BLaER1 treated with 17β-estradiol and CSF1 and Interleukin-3, amounts not matched to agents 10 nM and 100 nM (cell line): ENCODE measurements at regions not wholly inside any gene's neighbourhood (a gene's known extent, or its start where the extent isn't known, plus 50 kb on each side); places are given as distances from the start of the nearest gene placed in this dataset.

Source experiments
- H3K27ac ChIP-seq, 11 experiments: shearing (Covaris generic); formaldehyde crosslinking; 2 replicates each; pipeline ENCODE4 v1.8.1; 2022
- H3K27me3 ChIP-seq, 11 experiments: shearing (Covaris generic); formaldehyde crosslinking; 2 replicates each; pipeline ENCODE4 v1.8.1; 2022
- H3K36me3 ChIP-seq, 11 experiments: shearing (Covaris generic); formaldehyde crosslinking; 2 replicates each; pipeline ENCODE4 v1.8.1; 2022
- H3K4me1 ChIP-seq, 10 experiments: shearing (Covaris generic); formaldehyde crosslinking; 2 replicates each; pipeline ENCODE4 v1.8.1; 2022
- H3K4me2 ChIP-seq, 11 experiments: shearing (Covaris generic); formaldehyde crosslinking; 2 replicates each; pipeline ENCODE4 v1.8.1; 2022
- H3K4me3 ChIP-seq, 10 experiments: shearing (Covaris generic); formaldehyde crosslinking; 2 replicates each; pipeline ENCODE4 v1.8.1; 2022
- H3K9ac ChIP-seq, 11 experiments: shearing (Covaris generic); formaldehyde crosslinking; 2 replicates each; pipeline ENCODE4 v1.8.1; 2022
- H3K9me3 ChIP-seq, 11 experiments: shearing (Covaris generic); formaldehyde crosslinking; replicated peaks in 1 of 11; 2 replicates each; pipeline ENCODE4 v1.8.1; 2022
- H4K20me1 ChIP-seq, 11 experiments: shearing (Covaris generic); formaldehyde crosslinking; 2 replicates each; pipeline ENCODE4 v1.8.1; 2022
- Cebpa-rat ChIP-seq, 11 experiments: shearing (Covaris generic); IDR thresholded peaks; 2 replicates each; pipeline ENCODE4 v1.8.1; 2022

DNA sequence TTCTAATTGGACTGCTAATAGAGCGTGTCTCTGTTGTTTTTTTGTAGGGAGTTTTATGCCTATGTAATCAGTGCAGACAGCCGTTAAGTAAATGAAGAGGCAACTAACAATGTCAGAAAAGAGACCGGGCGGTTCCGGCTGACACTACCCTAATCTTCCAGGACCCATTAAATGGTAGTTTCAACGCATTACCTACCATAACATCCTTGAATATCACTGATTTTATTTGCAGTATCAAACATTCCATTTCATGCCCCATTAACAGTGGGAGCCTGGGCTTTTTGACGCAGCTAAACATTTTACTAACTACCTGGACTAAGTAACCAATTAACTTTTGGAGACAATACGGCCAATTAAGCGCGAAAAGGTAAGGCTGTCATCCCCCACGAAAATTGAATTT is 832.9 kb upstream of the NR2F2 start:
- Histone ChIP-seq H3K27me3 (no peaks in the 10 kb centered on the region), H4K20me1 (no peaks in the 10 kb centered on the region), H3K27ac (no peak overlapping the region), H3K9ac (no peak overlapping the region), H3K4me1 (no peaks in the 10 kb centered on the region), H3K9me3 (no peaks in the 10 kb centered on the region), H3K4me2 (no peak overlapping the region), H3K4me3 (no peak overlapping the region), H3K36me3 (no peaks in the 10 kb centered on the region)
- no peak for TF ChIP-seq Cebpa-rat (IDR thresholded peaks at IDR 0.05)

DNA sequence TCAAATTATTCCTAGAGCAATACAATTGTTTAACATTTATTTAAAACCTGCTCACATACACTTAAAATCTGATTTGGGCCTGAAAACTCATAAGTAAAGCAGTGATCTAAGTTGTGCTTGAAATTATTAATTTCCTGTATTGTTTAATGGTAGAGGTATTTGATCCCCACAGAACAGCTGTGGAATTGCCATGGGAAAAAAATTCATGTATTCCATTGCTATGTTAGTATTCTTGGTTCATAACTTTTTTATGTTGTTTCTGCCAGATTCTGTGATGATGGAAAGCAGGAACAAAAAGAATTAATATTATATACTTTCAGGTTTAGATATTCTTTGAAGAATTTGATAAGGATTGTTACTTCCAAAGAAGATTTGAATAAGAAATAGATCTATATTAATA is 831.5 kb upstream of the NR2F2 start:
- TF ChIP-seq Cebpa-rat (IDR thresholded peaks at IDR 0.05): no peak
- Histone ChIP-seq H3K4me1 (no peaks in the 10 kb centered on the region), H3K4me3 (no peak overlapping the region), H3K36me3 (no peaks in the 10 kb centered on the region), H3K27ac (no peak overlapping the region), H3K9me3 (no peaks in the 10 kb centered on the region), H3K4me2 (no peak overlapping the region), H3K27me3 (no peaks in the 10 kb centered on the region), H4K20me1 (no peaks in the 10 kb centered on the region), H3K9ac (no peak overlapping the region)

DNA sequence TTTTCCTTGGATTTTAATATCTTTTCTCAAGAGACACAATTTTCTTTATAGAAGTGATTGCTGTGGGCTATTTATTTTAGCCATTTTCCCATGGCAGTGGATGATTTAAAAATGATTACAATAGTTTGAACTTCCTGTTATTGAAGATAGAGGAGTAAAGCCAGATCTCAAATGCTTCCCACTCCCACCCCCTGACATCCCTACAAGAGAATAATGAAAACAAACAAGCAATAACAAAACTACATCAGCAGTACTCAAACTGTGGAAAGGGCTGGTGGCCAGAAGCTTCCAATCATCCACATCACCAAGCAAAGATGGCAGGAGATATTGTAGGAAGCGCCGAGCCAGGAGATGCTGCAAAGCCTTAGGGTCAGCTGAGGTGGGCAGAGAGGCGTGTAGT is 831.1 kb upstream of the NR2F2 start:
- H3K9me3 ChIP-seq: no peaks in the 10 kb centered on the region
- H3K27me3 ChIP-seq: no peaks in the 10 kb centered on the region
- H3K36me3 ChIP-seq: no peaks in the 10 kb centered on the region
- no peaks in the 10 kb centered on the region for H4K20me1 ChIP-seq
- H3K9ac ChIP-seq: no peak overlapping the region
- no peak overlapping the region for H3K27ac ChIP-seq
- TF ChIP-seq Cebpa-rat (IDR thresholded peaks at IDR 0.05): no peak
- no peaks in the 10 kb centered on the region for H3K4me1 ChIP-seq
- no peak overlapping the region for H3K4me2 ChIP-seq
- H3K4me3 ChIP-seq: no peak overlapping the region

DNA sequence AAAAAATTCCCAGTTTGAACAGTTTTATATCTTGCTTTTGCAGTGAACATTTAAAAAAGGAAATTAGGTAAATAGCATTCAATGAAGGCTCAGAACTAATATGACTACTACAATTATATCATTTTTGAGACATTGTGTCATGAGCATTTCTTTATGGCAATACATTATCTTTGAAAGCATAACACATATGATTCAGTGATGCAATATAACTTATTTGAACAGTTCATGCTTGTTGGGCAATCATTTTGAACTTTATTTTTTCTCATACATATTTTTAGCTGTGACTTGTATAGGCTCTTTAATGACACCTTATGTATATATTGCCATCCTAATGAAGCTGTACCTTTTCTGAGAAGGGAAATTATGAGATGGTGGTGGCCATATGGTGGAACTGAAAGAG is 828.6 kb upstream of the NR2F2 start:
- no peak for TF ChIP-seq Cebpa-rat (IDR thresholded peaks at IDR 0.05)
- Histone ChIP-seq H3K9me3 (no peaks in the 10 kb centered on the region), H3K27me3 (no peaks in the 10 kb centered on the region), H3K4me2 (no peak overlapping the region), H3K27ac (no peak overlapping the region), H3K4me3 (no peak overlapping the region), H3K4me1 (no peaks in the 10 kb centered on the region), H4K20me1 (no peaks in the 10 kb centered on the region), H3K9ac (no peak overlapping the region), H3K36me3 (no peaks in the 10 kb centered on the region)

DNA sequence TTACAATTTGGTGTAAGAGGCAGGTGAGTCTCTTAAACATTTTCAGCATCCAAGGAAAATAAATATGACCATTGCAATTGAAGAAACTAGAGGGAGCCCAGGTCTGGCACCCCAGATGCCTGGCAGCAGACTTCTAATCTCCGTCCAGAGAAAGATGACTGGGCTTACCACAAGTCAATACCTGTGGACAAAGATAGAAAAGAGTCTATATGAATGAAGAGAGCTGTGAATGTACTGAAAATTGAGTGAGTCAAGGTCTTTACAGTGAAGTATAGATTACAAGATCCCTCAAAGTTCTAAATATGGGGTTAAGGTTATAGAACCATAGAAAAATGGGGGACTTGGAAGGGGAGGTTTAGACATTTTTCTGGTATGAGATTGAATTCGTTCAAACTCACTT is 827.4 kb upstream of the NR2F2 start:
- no peaks in the 10 kb centered on the region for H3K27me3 ChIP-seq
- no peak for TF ChIP-seq Cebpa-rat (IDR thresholded peaks at IDR 0.05)

DNA sequence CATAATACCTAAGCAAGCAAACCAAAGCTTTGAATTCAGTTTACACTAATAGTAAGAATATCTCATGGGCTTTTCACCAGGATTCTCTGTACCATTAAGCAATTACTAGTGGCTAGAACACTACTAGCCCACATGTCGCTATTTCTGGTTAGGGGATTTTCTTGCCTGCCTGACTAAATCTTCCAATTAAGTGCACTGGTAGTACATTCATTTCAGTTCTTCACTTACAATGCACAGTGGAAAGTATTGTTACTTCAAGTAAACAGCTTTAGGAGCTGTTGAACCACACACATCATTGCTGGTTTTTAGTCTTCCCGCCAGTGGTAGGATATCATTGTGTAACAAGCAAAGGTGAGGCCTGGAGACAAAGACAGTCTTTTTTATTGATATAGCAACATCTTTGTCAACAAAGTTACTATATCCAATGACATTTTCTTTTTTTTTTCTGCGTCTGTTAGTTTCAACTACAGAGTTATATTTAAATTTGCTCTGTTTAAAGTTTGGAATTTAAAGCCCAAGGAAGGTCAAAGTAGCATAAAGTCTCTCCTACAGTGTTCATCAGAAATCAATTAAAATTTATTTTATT is 826.8 kb upstream of the NR2F2 start:
- no peak overlapping the region for H3K9ac ChIP-seq
- no peak overlapping the region for H3K4me2 ChIP-seq
- H3K9me3 ChIP-seq: no peaks in the 10 kb centered on the region
- H3K4me3 ChIP-seq: no peak overlapping the region
- H4K20me1 ChIP-seq: no peaks in the 10 kb centered on the region
- TF ChIP-seq Cebpa-rat (IDR thresholded peaks at IDR 0.05): no peak
- H3K27ac ChIP-seq: no peak overlapping the region
- H3K36me3 ChIP-seq: no peaks in the 10 kb centered on the region
- H3K27me3 ChIP-seq: no peaks in the 10 kb centered on the region
- H3K4me1 ChIP-seq: no peaks in the 10 kb centered on the region

More for the DNA sequence above, 827.4 kb upstream of the NR2F2 start:
- H3K4me3 ChIP-seq: no peak overlapping the region
- no peaks in the 10 kb centered on the region for H3K9me3 ChIP-seq
- no peaks in the 10 kb centered on the region for H3K4me1 ChIP-seq
- H3K27ac ChIP-seq: no peak overlapping the region
- H3K4me2 ChIP-seq: no peak overlapping the region
- H3K9ac ChIP-seq: no peak overlapping the region
- no peaks in the 10 kb centered on the region for H3K36me3 ChIP-seq
- H4K20me1 ChIP-seq: no peaks in the 10 kb centered on the region

DNA sequence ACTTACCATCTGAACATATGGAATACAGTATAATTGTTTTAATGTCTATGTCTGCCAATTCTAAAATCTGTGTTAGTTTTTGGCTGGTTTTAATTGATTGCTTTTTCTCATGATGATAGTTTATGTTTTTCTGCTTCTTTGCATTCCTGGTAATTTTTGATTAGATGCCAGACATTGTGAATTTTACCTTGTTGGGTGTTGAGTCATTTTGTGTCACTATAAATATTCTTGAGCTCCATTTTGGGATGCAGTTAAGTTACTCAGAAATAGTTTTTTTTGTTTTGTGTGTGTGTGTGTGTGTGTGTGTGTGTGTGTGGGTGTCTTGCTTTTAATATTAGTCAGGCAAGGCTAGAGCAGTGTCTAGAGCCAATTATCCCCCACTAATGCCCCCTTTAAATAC is 818.8 kb upstream of the NR2F2 start:
- Histone ChIP-seq H3K4me1 (no peaks in the 10 kb centered on the region), H4K20me1 (no peaks in the 10 kb centered on the region), H3K4me2 (no peak overlapping the region), H3K36me3 (no peaks in the 10 kb centered on the region), H3K27me3 (no peaks in the 10 kb centered on the region), H3K27ac (no peak overlapping the region), H3K4me3 (no peak overlapping the region), H3K9me3 (peaks cover 0 to 6% (median 0%) of the 10 kb centered on the region in 11 experiments; a peak in 1 of 22 replicates), H3K9ac (no peak overlapping the region)
- TF ChIP-seq Cebpa-rat (IDR thresholded peaks at IDR 0.05): no peak

DNA sequence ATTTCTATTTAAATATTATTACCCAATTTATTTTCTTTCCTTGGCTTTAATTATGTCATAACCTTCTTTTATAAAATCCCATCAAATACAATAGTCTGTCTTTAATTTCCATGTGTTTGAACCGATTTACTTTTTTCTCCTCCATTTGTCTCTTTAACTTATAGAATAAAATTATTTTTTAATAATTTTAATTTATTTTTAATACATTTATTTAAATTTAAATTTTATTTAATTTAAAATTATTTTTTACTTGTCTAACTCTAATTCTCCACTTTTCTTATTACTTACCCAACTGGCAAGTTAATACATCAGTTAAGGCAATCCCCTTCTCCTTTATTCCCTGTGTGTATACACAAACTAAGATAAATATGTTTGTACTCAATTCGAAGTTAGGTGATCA is 817.6 kb upstream of the NR2F2 start:
- no peak for TF ChIP-seq Cebpa-rat (IDR thresholded peaks at IDR 0.05)
- no peak overlapping the region for H3K4me2 ChIP-seq
- H3K9me3 ChIP-seq: peaks cover 0 to 6% (median 0%) of the 10 kb centered on the region in 11 experiments; a peak in 1 of 22 replicates
- no peak overlapping the region for H3K4me3 ChIP-seq
- H3K9ac ChIP-seq: no peak overlapping the region
- H3K27ac ChIP-seq: no peak overlapping the region
- H3K36me3 ChIP-seq: no peaks in the 10 kb centered on the region
- H4K20me1 ChIP-seq: no peaks in the 10 kb centered on the region
- H3K27me3 ChIP-seq: no peaks in the 10 kb centered on the region
- H3K4me1 ChIP-seq: no peaks in the 10 kb centered on the region

DNA sequence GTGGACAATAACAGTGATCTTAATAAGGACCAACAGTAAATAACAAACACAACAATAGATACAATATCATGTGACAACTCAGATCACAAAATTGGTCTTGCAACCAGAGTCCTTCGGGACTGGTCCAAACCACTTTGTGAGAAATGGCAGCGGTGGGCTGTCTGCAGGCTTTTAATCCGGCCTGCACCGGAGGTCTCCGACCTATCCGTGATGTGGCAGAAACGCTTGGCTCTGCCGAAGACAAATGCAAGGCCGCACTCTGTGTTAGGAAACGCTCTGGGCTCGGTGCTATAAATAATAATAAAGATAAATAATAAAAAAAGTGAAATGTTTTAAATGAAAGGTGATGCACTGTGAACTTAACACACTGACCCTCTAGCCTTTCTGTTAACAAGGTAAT is 810.6 kb upstream of the NR2F2 start:
- Histone ChIP-seq H3K4me2 (no peak overlapping the region), H4K20me1 (no peaks in the 10 kb centered on the region)
- TF ChIP-seq Cebpa-rat (IDR thresholded peaks at IDR 0.05): no peak

DNA sequence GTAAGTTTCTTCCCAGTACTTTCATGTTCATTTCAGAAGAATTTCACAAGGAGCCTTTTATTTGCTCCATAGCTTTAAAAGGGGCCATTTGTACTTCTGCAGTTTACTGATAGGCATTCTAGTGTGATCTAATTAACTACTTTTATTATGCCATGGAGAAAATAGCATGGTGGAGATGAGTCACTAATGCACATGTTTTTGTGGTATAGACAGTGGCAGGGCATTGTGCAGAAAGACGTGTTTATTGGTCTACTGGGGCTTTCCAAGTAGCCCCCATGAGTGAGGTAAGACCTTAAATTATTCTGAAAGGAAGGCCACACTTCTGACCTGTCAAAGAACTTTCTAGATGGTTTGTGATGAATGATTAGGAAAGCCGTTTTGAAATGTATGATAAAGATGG is 810.0 kb upstream of the NR2F2 start:
- H4K20me1 ChIP-seq: no peaks in the 10 kb centered on the region
- no peak overlapping the region for H3K4me2 ChIP-seq
- H3K9me3 ChIP-seq: 0 out of 22 replicates have a peak, but pooled peaks cover 0 to under 1% (median 0%) of the 10 kb centered on the region in 11 experiments
- no peaks in the 10 kb centered on the region for H3K36me3 ChIP-seq
- no peaks in the 10 kb centered on the region for H3K27me3 ChIP-seq
- H3K4me3 ChIP-seq: no peak overlapping the region
- no peak overlapping the region for H3K27ac ChIP-seq
- no peak for TF ChIP-seq Cebpa-rat (IDR thresholded peaks at IDR 0.05)
- H3K4me1 ChIP-seq: no peaks in the 10 kb centered on the region
- no peak overlapping the region for H3K9ac ChIP-seq

More for the DNA sequence above, 810.6 kb upstream of the NR2F2 start:
- Histone ChIP-seq H3K27me3 (no peaks in the 10 kb centered on the region), H3K4me1 (no peaks in the 10 kb centered on the region), H3K27ac (no peak overlapping the region), H3K36me3 (no peaks in the 10 kb centered on the region), H3K4me3 (no peak overlapping the region), H3K9ac (no peak overlapping the region), H3K9me3 (no peaks in the 10 kb centered on the region)
